HG03442 (cell line): ENCODE measurements at regions not wholly inside any gene's neighbourhood (a gene's known extent, or its start where the extent isn't known, plus 50 kb on each side); places are given as distances from the start of the nearest gene placed in this dataset.
"Not testable (repeated sequence)": the region's sequence is repeated elsewhere in the genome, so short reads cannot be mapped to it uniquely, and the experiment has no call there.

ENCODE experiments used
- ATAC-seq: cut with Tn5 transposase; IDR thresholded peaks from one replicate; pipeline ENCODE4 v1.9.1; 2021; ENCODE audit warnings: mild to moderate bottlenecking, moderate library complexity; ENCODE audit not compliant: unreplicated experiment

DNA sequence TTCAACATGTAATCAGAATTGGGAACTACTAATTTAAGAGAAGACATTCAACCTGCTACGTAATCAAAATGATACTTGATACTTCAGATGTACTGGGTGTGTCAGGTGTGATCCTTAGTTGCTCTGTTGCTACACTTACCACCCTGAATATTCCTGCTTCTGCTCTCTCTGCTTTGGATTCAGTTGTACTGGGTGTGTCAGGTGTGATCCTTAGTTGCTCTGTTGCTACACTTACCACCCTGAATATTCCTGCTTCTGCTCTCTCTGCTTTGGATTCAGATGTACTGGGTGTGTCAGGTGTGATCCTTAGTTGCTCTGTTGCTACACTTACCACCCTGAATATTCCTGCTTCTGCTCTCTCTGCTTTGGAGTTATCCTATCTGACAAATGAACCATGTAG lies 290.2 kb downstream of the RAB38 start:
- ATAC-seq: not testable (repeated sequence)

DNA sequence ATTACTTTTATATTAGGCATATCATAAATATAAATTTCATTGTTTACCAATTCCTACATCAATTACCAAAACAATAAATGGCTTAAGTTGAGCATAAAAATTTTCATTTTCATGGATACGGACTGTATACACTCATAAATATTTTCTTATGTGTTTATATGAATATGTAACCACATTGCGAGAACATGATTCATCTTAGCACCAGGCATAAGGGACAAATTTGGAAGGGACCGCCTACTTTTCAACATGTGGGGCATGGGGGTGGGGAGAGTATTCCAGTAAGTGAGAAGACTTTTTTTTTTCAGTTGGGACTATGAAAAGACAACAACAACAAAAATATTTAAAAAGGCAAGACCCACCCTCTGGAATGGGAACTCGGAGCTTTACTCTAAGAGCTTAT lies 296.1 kb downstream of the RAB38 start:
- ATAC-seq: no peak

- no peak for ATAC-seq
These were observed 296.8 kb downstream of the RAB38 start for GRCh38 chr11:87878373-87878825.

GRCh38 chr11:87871056-87871455 lies 304.2 kb downstream of the RAB38 start:
- no peak for ATAC-seq

- no peak for ATAC-seq
These were observed 305.2 kb downstream of the RAB38 start for GRCh38 chr11:87870086-87870485.

DNA sequence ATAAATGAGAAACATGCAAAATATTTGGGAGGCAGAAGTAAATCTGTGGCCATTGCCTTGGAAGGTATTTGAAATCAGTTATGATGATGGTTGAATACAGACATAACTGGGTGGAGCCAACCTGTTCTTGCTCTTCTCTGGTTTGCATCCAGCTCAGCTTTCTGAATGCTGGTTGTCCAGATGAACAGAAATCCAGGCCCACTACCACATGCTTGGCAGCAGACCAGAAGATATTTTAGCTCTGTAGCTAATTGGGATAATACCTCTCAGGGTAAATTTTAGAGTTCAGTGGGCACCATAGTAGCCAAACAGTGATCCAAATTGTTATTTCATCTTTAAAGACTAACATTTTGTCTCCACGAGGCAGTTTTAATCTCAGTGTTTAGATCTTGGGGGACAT lies 308.3 kb downstream of the RAB38 start:
- ATAC-seq: no peak

GRCh38 chr11:87861030-87861429 lies 314.2 kb downstream of the RAB38 start:
- no peak for ATAC-seq

DNA sequence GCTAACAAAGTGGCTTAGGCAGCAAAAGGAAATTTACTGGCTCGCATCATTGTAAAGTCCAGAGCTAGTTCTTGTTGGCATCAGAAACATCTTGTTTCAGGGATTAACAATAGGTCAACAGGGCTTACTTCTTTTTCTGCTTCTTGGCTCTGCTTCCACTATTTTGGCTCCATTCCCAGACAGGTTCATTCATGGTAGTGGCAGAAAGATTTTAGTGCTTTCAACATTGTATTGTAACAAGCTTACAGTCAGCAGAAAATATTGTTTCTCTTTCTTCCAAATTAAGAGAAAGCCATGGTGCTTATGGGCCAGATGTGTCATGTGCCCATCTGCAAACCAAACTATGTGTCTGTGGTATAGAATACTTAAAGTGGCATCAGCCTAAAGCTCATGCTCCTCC lies 315.6 kb downstream of the RAB38 start:
- no peak for ATAC-seq

GRCh38 chr11:87851827-87852226 lies 323.4 kb downstream of the RAB38 start:
- no peak for ATAC-seq

GRCh38 chr11:87851234-87851633 lies 324.0 kb downstream of the RAB38 start:
- ATAC-seq: no peak

- ATAC-seq: no peak
These were observed 326.0 kb downstream of the RAB38 start for GRCh38 chr11:87849216-87849615.

DNA sequence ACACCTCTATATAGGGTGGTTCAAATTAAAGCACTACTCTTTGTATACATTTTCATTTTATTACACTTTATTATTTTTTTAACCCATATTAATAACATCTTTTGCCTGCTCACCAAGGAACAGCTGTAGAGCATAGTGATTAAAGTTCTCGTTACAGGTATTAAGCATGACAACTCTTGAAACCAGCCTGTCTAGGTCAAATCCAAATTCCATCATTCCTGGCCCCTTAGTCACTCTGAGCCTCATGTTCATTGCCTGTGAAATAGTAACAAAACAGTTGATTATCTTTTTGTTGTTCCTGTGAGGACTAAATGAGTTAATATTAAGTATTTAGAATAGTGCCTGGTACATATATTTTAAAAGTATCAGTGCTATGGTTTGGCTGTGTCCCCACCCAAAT lies 334.5 kb downstream of the RAB38 start:
- ATAC-seq: no peak

DNA sequence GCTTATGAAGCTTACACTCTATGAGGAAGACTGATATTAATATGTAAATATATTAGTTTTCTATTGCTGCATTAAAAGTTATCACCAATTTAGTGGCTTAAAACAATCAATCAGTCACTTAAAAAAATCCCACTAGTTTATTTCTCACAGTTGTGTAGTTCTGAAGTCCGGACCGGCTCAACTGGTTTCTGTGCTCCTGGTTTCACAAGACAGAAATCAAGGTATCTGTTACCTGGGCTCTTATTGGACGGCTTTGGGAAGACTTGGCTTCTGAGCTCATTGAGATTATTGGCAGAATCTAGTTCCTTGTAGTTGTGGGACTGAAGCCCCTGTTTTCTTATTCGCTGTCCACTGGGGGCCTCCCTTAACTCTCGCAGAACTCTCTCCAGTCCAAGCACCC lies 343.0 kb downstream of the RAB38 start:
- ATAC-seq: no peak

- ATAC-seq: no peak
These were observed 355.2 kb downstream of the RAB38 start for GRCh38 chr11:87820011-87820410.

DNA sequence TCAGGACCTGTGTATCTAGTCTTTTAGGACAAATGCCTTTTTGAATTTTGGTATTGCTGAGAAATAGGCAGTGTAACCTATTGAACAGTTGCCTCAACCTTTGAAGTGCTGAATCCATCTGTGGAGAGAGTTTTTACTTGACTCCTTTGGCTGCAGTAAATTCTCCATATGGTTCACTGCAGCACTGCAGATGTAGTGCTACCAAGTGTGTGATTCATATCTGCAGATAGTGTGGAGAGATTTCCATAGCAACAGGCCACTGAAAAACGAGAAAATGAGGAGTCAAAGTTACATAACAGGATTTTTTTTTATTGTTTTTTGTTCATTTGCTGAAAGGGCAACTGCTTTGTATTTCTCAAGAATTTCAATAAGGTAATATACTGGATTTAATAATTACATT lies 356.1 kb downstream of the RAB38 start:
- peak; percentile 82 for ATAC-seq

GRCh38 chr11:87812571-87813365 lies 362.5 kb downstream of the RAB38 start:
- no peak for ATAC-seq

DNA sequence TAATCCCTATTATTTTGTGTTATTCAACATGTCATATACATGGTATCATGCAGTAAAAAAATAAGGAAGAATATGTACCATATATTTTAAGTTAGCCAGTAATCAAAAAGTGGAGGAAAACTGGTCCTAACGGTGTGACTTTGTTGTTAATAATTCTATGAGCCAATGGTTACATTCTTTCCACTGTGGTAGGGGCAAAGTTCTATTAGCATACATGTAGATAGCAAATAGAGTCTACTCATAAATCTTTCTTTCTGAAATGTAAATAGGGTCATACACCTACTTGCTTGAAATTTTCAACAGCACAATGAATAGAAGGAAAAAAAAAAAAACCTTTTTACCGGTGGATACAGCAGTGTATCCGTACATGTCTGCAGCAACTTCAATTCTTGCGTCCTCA lies 364.8 kb downstream of the RAB38 start:
- ATAC-seq: no peak

DNA sequence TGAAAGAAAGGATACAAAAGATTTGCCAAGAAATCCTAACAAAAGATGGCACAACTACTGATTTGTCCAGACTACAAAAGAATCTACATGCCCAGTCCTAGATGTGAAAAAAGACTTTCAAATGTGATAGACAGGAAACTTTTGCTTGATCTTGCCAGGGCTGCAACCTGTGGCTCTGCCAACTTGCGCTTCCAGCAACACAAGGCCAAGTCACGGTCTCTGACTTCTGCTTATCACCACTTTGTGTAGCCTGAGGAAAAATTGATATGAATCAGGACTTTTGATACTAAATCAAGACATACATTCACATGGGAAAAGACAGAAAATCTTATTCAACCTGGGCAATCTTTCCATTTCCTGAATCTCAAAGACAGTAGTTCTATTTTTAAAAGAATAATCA lies 366.0 kb downstream of the RAB38 start:
- ATAC-seq: no peak

DNA sequence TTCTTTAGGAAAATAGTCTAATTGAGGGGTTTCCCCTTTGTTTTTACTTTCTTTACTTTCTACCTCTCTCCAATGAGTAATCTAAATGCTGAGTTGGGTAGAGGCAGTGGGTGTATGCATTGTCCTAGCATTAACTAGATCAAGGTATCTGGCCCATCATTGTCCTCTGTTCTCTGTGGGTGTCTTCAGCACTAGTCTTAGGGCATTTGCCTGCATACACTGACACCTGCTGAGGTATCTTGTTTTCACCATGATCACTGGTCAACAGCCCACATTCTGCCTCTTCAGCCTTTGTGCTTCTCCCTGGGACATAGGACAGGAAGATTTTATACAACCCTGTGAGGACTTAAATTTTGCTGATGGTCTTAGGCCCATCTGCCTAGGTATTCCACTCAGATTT lies 371.1 kb downstream of the RAB38 start:
- ATAC-seq: no peak

DNA sequence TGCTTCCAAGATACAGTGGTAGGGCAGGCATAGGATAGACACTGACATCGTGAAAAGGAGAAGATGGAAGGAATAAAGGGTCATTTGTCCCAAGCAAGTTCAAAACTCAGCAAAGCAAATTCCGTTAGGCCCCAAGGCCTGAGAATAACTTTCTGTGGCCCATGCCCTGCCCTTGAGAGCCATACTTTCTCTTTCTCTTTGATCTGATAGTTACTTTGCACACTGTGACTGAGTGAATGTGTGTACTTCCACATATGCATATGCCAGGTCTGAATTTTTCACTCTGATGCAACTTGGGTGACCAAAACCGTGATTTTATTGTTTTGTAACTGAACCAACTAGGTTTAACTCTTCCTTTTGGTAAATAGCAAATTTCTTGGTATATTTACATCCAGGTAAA lies 371.5 kb downstream of the RAB38 start:
- no peak for ATAC-seq

- not testable (repeated sequence) for ATAC-seq
These were observed 390.4 kb downstream of the RAB38 start for GRCh38 chr11:87784862-87785261.

- ATAC-seq: no peak
These were observed 395.2 kb downstream of the RAB38 start for GRCh38 chr11:87780068-87780413.
